ENCODE measurements at regions not wholly inside any gene's neighbourhood (a gene's known extent, or its start where the extent isn't known, plus 50 kb on each side); places are given as distances from the start of the nearest gene placed in this dataset.

- TF ChIP-seq POLR2AphosphoS5 (IDR thresholded peaks at IDR 0.05): no peak
- TF ChIP-seq, protein P1, sequence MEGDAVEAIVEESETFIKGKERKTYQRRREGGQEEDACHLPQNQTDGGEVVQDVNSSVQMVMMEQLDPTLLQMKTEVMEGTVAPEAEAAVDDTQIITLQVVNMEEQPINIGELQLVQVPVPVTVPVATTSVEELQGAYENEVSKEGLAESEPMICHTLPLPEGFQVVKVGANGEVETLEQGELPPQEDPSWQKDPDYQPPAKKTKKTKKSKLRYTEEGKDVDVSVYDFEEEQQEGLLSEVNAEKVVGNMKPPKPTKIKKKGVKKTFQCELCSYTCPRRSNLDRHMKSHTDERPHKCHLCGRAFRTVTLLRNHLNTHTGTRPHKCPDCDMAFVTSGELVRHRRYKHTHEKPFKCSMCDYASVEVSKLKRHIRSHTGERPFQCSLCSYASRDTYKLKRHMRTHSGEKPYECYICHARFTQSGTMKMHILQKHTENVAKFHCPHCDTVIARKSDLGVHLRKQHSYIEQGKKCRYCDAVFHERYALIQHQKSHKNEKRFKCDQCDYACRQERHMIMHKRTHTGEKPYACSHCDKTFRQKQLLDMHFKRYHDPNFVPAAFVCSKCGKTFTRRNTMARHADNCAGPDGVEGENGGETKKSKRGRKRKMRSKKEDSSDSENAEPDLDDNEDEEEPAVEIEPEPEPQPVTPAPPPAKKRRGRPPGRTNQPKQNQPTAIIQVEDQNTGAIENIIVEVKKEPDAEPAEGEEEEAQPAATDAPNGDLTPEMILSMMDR (IDR thresholded peaks at IDR 0.05): no peak
- no peak for TF ChIP-seq EP300 (IDR thresholded peaks at IDR 0.05; ENCODE audit: low read depth)
- TF ChIP-seq POLR2A (IDR thresholded peaks at IDR 0.05): no peak
These were observed 422.3 kb upstream of the ROBO1 start for GRCh38 chr3:80190051-80190450.
